Type B pancreatic cell (in vitro differentiated cells): ENCODE measurements at regions not wholly inside any gene's neighbourhood (a gene's known extent, or its start where the extent isn't known, plus 50 kb on each side); places are given as distances from the start of the nearest gene placed in this dataset.

Experiments
- DNase-seq: peaks from one replicate; pipeline ENCODE4 v3.0.0; 2021; ENCODE audit warnings: mixed read lengths; ENCODE audit not compliant: unreplicated experiment; ENCODE audit errors: extremely low spot score
- H3K27ac Mint-ChIP-seq: 2 replicates; pipeline ENCODE4 v1.8.0; 2021; ENCODE audit warnings: mild to moderate bottlenecking, mixed read lengths
- H3K27me3 Mint-ChIP-seq: 2 replicates; pipeline ENCODE4 v1.8.0; 2021; ENCODE audit warnings: mixed read lengths
- H3K36me3 Mint-ChIP-seq: 2 replicates; pipeline ENCODE4 v1.8.0; 2021; ENCODE audit warnings: mixed read lengths
- H3K4me1 Mint-ChIP-seq: one replicate; pipeline ENCODE4 v1.8.0; 2021; ENCODE audit warnings: mixed read lengths; ENCODE audit not compliant: unreplicated experiment
- H3K4me3 Mint-ChIP-seq: 2 replicates; pipeline ENCODE4 v1.8.0; 2021; ENCODE audit warnings: mild to moderate bottlenecking, mixed read lengths
- H3K9me3 Mint-ChIP-seq: 2 replicates; pipeline ENCODE4 v1.8.0; 2021; ENCODE audit warnings: mixed read lengths
- TF ChIP-seq, protein P1 (sequence below): fragments of 200-600 bp; sonication (generic); conservative IDR thresholded peaks from 2 replicates; pipeline ENCODE4 v1.5.0; 2021; ENCODE audit warnings: antibody characterized with exemption, mild to moderate bottlenecking

DNA sequence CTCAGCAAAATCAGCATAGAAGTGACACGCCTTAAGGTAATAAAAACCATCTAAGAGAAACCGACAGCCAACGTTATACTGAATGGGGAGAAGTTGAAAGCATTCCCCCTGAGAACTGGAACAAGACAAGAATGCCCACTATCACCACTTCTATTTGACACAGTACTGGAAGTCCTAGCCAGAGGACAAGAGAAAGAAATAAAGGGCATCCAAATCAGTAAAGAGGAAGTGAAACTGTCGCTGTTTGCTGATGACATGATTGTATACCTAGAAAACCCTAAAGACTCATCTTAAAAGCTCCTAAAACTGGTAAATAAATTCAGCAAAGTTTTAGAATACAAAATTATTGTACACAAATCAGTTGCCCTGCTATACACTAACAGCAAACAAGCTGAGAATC is 393.3 kb downstream of the KIF4B start:
- TF ChIP-seq, protein P1, sequence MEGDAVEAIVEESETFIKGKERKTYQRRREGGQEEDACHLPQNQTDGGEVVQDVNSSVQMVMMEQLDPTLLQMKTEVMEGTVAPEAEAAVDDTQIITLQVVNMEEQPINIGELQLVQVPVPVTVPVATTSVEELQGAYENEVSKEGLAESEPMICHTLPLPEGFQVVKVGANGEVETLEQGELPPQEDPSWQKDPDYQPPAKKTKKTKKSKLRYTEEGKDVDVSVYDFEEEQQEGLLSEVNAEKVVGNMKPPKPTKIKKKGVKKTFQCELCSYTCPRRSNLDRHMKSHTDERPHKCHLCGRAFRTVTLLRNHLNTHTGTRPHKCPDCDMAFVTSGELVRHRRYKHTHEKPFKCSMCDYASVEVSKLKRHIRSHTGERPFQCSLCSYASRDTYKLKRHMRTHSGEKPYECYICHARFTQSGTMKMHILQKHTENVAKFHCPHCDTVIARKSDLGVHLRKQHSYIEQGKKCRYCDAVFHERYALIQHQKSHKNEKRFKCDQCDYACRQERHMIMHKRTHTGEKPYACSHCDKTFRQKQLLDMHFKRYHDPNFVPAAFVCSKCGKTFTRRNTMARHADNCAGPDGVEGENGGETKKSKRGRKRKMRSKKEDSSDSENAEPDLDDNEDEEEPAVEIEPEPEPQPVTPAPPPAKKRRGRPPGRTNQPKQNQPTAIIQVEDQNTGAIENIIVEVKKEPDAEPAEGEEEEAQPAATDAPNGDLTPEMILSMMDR, result no peak
- H3K4me3 Mint-ChIP-seq, result no peak overlapping the region
- no peak for DNase-seq
- no peaks in the 10 kb centered on the region for H3K4me1 Mint-ChIP-seq
- no peaks in the 10 kb centered on the region for H3K36me3 Mint-ChIP-seq
- H3K9me3 Mint-ChIP-seq, result peaks cover 22% of the 10 kb centered on the region
- no peaks in the 10 kb centered on the region for H3K27me3 Mint-ChIP-seq
- no peak overlapping the region for H3K27ac Mint-ChIP-seq

DNA sequence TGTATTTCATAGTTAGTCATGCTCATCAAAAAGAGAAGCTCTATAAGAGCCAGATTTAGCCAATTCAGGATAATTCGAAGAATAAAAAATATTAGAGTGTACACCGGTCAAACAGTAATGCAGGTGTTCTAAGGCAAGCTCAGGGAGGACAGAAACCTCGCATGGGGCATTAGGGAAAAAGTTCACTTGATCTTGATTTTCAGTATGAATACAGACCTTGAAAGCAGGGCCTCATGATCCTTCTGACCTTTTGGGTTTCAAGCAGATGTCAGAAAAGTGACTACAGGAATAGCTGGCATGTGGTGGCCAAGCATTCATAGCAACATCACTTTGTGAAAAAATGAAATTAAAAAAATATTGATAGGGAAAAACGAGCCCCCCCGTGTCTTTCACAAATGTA is 394.9 kb downstream of the KIF4B start:
- Mint-ChIP-seq H3K27ac (no peak overlapping the region), H3K4me1 (no peaks in the 10 kb centered on the region), H3K9me3 (peaks cover 19% of the 10 kb centered on the region), H3K27me3 (no peaks in the 10 kb centered on the region), H3K4me3 (no peak overlapping the region), H3K36me3 (no peaks in the 10 kb centered on the region)
- DNase-seq, result no peak
- TF ChIP-seq, protein P1, result no peak

DNA sequence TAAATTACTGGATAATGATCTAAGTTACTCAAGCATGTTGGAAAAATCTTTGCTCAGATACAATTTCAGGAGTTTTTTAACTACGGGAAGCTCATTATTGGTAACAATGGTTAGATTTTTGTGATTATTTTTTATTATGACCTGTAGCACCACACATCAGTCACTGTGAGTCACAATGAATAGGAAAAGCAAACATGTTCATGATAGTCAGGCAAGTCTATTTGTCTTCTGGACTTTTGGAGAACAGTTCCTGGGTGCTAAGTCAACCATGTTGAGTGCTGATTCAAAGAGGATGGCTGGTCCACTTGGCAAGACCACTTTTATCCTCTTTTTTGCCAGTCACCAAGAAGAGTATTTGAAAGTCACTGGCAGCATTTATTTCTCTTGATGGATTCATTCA is 403.2 kb downstream of the KIF4B start:
- TF ChIP-seq, protein P1, result no peak
- Mint-ChIP-seq H3K4me3 (no peak overlapping the region), H3K9me3 (no peaks in the 10 kb centered on the region), H3K4me1 (no peaks in the 10 kb centered on the region), H3K27me3 (peaks cover 2% of the 10 kb centered on the region), H3K27ac (no peak overlapping the region), H3K36me3 (no peaks in the 10 kb centered on the region)
- no peak for DNase-seq

DNA sequence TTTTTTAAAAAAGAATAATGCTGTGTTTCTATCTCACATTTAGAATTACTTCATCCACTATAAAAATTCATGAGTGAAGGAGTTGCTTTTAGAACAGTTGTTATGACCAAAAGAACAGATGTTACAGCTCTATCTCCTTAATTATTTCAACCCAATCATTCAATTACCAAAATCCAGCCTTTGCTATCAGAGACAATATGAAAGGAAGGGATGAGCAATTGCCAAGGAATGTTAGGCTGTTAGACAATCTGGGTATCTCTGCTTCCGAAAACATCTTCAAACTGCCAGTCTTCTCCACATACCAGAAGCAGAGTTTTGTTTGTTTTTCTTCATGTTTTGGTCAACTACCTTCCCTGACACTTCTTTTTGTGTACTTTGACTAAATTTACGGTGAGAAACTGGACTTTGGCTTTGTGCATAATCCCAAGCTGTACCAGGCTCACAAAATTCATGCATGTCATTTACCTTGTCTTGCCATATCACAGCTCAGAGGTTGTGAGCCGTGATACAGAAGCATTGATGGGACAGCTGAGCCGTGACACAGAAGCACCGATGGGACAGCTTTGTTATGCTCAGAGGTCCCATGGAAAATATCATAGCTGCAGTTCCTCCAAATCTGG is 405.5 kb downstream of the KIF4B start:
- no peaks in the 10 kb centered on the region for H3K36me3 Mint-ChIP-seq
- H3K4me3 Mint-ChIP-seq, result no peak overlapping the region
- H3K27me3 Mint-ChIP-seq, result peaks cover 6% of the 10 kb centered on the region
- H3K27ac Mint-ChIP-seq, result no peak overlapping the region
- TF ChIP-seq, protein P1, result no peak
- H3K9me3 Mint-ChIP-seq, result no peaks in the 10 kb centered on the region
- no peaks in the 10 kb centered on the region for H3K4me1 Mint-ChIP-seq
- no peak for DNase-seq

DNA sequence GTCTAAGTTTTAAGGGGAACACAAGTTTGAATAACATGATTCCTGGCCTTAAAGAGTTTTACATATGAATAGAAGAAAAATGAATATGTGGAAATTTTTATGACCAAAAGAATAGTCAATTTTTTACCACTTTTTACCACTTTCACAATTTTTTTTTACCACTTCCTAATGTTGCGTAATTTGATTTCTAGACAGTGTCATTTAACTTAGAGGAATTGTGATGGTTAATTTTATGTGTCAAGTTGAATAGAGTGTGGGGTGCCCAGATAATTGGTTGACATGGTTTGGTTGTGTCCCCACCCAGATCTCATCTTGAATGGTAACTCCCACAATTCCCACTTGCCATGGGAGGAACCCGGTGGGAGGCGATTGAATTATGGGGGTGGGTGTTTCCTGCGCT is 416.6 kb downstream of the KIF4B start:
- H3K9me3 Mint-ChIP-seq, result no peaks in the 10 kb centered on the region
- no peak overlapping the region for H3K27ac Mint-ChIP-seq
- H3K4me3 Mint-ChIP-seq, result no peak overlapping the region
- DNase-seq, result no peak
- H3K27me3 Mint-ChIP-seq, result peaks cover 7% of the 10 kb centered on the region
- TF ChIP-seq, protein P1, result no peak
- H3K36me3 Mint-ChIP-seq, result no peaks in the 10 kb centered on the region
- no peaks in the 10 kb centered on the region for H3K4me1 Mint-ChIP-seq

DNA sequence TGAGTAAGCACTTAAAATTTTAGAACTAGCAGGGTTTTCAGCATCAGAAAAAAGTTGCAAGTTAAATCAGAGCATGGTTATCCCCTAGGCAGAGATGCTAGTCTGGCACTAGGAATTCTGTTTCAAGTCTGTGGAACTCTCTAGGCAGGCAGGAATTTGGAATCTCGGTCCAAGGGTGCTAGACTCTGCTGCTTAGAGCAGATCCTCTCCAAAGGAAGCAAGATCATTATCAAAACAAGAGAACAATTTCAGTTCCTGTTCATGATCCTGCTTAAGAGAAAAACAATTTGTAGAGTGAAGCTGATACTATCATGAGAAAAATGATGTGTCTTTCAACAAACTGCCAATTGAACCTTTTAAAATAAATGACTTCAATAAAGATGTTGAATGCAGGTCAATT is 420.7 kb downstream of the KIF4B start:
- Mint-ChIP-seq H3K27me3 (peaks cover 3% of the 10 kb centered on the region), H3K27ac (no peak overlapping the region), H3K9me3 (peaks cover 12% of the 10 kb centered on the region), H3K4me1 (no peaks in the 10 kb centered on the region), H3K4me3 (no peak overlapping the region), H3K36me3 (peaks cover 5% of the 10 kb centered on the region)
- no peak for DNase-seq
- TF ChIP-seq, protein P1, result no peak
